Sigmoid colon (tissue), 6 donors: ENCODE measurements at regions not wholly inside any gene's neighbourhood (a gene's known extent, or its start where the extent isn't known, plus 50 kb on each side); places are given as distances from the start of the nearest gene placed in this dataset.
"Not testable (repeated sequence)": the region's sequence is repeated elsewhere in the genome, so short reads cannot be mapped to it uniquely, and the experiment has no call there.

Source experiments
- DNase-seq: peaks from one replicate; pipeline ENCODE4 v3.0.0-alpha.2; 2019
- H3K27ac ChIP-seq, 4 donors: fragments of 200-600 bp; sonication (generic); one replicate each; pipeline ENCODE4 v1.5.1; 2016 to 2019; ENCODE audit warnings: mild to moderate bottlenecking in 1 of 4
- H3K27me3 ChIP-seq, 3 donors: fragments of 200-600 bp; sonication (generic); one replicate each; pipeline ENCODE4 v1.5.1; 2019; ENCODE audit warnings: mild to moderate bottlenecking in 1 of 3
- H3K36me3 ChIP-seq, 4 donors: fragments of 200-600 bp; sonication (generic); one replicate each; pipeline ENCODE4 v1.5.1; 2016 to 2019
- H3K4me1 ChIP-seq, 4 donors: fragments of 200-600 bp; sonication (generic); one replicate each; pipeline ENCODE4 v1.5.1; 2017 to 2019
- H3K4me3 ChIP-seq, 4 donors: fragments of 200-600 bp; sonication (generic); one replicate each; pipeline ENCODE4 v1.5.1; 2017 to 2019; ENCODE audit warnings: mild to moderate bottlenecking in 2 of 4, moderate library complexity in 1 of 4
- H3K9me3 ChIP-seq, 4 donors: fragments of 200-600 bp in 3 of 4; sonication (generic) in 3 of 4; one replicate each; pipeline versions ENCODE4 v1.5.1 to v1.6.1; 2013 to 2019
- CTCF ChIP-seq, 4 experiments: fragments of 450-650 bp in 3 of 4; fragments of 200-600 bp in 1 of 4; IDR thresholded peaks; one replicate each; pipeline ENCODE4 v1.5.1; 2016 to 2019; ENCODE audit warnings: antibody characterized with exemption in 4 of 4, mild to moderate bottlenecking in 3 of 4, moderate library complexity in 2 of 4
- EP300 ChIP-seq, 4 donors: sonication (generic); formaldehyde crosslinking; IDR thresholded peaks; one replicate each; pipeline ENCODE4 v1.6.1; 2017; ENCODE audit warnings: antibody characterized with exemption in 4 of 4
- POLR2A ChIP-seq, 2 donors: fragments of 450-650 bp; IDR thresholded peaks; one replicate each; pipeline ENCODE4 v1.6.1; 2016; ENCODE audit warnings: antibody characterized with exemption in 2 of 2, mild to moderate bottlenecking in 2 of 2, moderate library complexity in 2 of 2
- POLR2AphosphoS5 ChIP-seq, 4 donors: sonication (generic); formaldehyde crosslinking; IDR thresholded peaks; one replicate each; pipeline ENCODE4 v1.6.1; 2017; ENCODE audit warnings: antibody characterized with exemption in 4 of 4
- WGBS, 2 donors: extraction: QIAGEN DNeasy Blood & Tissue Kit; methylation state at CpG; one replicate each; pipeline ENCODE4 v1.1.7; 2013; 5-methylcytosine and 5-hydroxymethylcytosine counted together
- intact Hi-C: fragments of 100-400 bp; cut with DNase I; formaldehyde crosslinking; loops from one replicate; pipeline ENCODE4 v1.15.1; 2023
- donor health status: healthy with polysubstance abuse.
- donor health status: healthy.

- TF ChIP-seq POLR2A (IDR thresholded peaks at IDR 0.05), result no peak
- no peak for TF ChIP-seq EP300 (IDR thresholded peaks at IDR 0.05)
- TF ChIP-seq POLR2AphosphoS5 (IDR thresholded peaks at IDR 0.05), result no peak
- no peak for TF ChIP-seq CTCF (IDR thresholded peaks at IDR 0.05)
- H3K9me3 ChIP-seq, result no peaks in the 10 kb centered on the region
- no peak overlapping the region for H3K4me3 ChIP-seq
- no peak overlapping the region for H3K27ac ChIP-seq
- no peaks in the 10 kb centered on the region for H3K4me1 ChIP-seq
- WGBS, 2 donors, result 89% methylated on average over 4 of the region's 4 CpGs
- no peaks in the 10 kb centered on the region for H3K36me3 ChIP-seq
- no peak for DNase-seq
- intact Hi-C loops, result no loop called here
- H3K27me3 ChIP-seq, result peaks cover 0 to 4% (median 0%) of the 10 kb centered on the region in 3 donors
Measured at GRCh38 chr1:38166461-38166860, 119.9 kb upstream of the POU3F1 start.

- DNase-seq, result no peak
- TF ChIP-seq POLR2AphosphoS5 (IDR thresholded peaks at IDR 0.05) (no peak), CTCF (IDR thresholded peaks at IDR 0.05) (no peak), POLR2A (IDR thresholded peaks at IDR 0.05) (no peak), EP300 (IDR thresholded peaks at IDR 0.05) (no peak)
- Histone ChIP-seq H3K4me3 (no peak overlapping the region), H3K4me1 (no peaks in the 10 kb centered on the region), H3K27me3 (no peaks in the 10 kb centered on the region), H3K27ac (no peak overlapping the region), H3K36me3 (no peaks in the 10 kb centered on the region), H3K9me3 (peaks cover 0 to 7% (median 3%) of the 10 kb centered on the region in 4 donors)
- intact Hi-C loops, result no loop called here
- WGBS, 2 donors, result 72 to 81% methylated on average over 12 of the region's 12 CpGs
Measured at GRCh38 chr1:38153778-38154470, 107.3 kb upstream of the POU3F1 start.

- WGBS, 2 donors, result 43 to 52% methylated on average over 6 of the region's 6 CpGs
- DNase-seq, result no peak
- Histone ChIP-seq H3K27me3 (no peaks in the 10 kb centered on the region), H3K36me3 (no peaks in the 10 kb centered on the region), H3K4me3 (no peak overlapping the region), H3K4me1 (no peaks in the 10 kb centered on the region), H3K9me3 (peaks cover 0 to 7% (median 3%) of the 10 kb centered on the region in 4 donors), H3K27ac (no peak overlapping the region)
- intact Hi-C loops, result no loop called here
- TF ChIP-seq POLR2AphosphoS5 (IDR thresholded peaks at IDR 0.05) (no peak), EP300 (IDR thresholded peaks at IDR 0.05) (no peak)
Measured at GRCh38 chr1:38153066-38153777, 106.6 kb upstream of the POU3F1 start.

GRCh38 chr1:38152351-38153065 is 105.9 kb upstream of the POU3F1 start:
- intact Hi-C loops, result no loop called here
- Histone ChIP-seq H3K27me3 (no peaks in the 10 kb centered on the region), H3K9me3 (peaks cover 0 to 7% (median 3%) of the 10 kb centered on the region in 4 donors), H3K4me3 (no peak overlapping the region), H3K4me1 (no peaks in the 10 kb centered on the region), H3K36me3 (no peaks in the 10 kb centered on the region), H3K27ac (no peak overlapping the region)
- no peak for TF ChIP-seq POLR2A (IDR thresholded peaks at IDR 0.05)
- TF ChIP-seq POLR2AphosphoS5 (IDR thresholded peaks at IDR 0.05), result no peak
- DNase-seq, result no peak
- 92 to 93% methylated on average over 3 of the region's 3 CpGs for WGBS, 2 donors

- Histone ChIP-seq H3K4me3 (no peak overlapping the region), H3K36me3 (no peaks in the 10 kb centered on the region), H3K4me1 (no peaks in the 10 kb centered on the region), H3K9me3 (peaks cover 0 to 7% (median 5%) of the 10 kb centered on the region in 4 donors), H3K27me3 (no peaks in the 10 kb centered on the region), H3K27ac (no peak overlapping the region)
- intact Hi-C loops, result no loop called here
- TF ChIP-seq POLR2AphosphoS5 (IDR thresholded peaks at IDR 0.05), result no peak
- TF ChIP-seq CTCF (IDR thresholded peaks at IDR 0.05), result no peak
- no peak for TF ChIP-seq POLR2A (IDR thresholded peaks at IDR 0.05)
- TF ChIP-seq EP300 (IDR thresholded peaks at IDR 0.05), result no peak
- no peak for DNase-seq
Measured at GRCh38 chr1:38151399-38151798, 104.8 kb upstream of the POU3F1 start.

- H3K4me3 ChIP-seq, intact Hi-C loops, H3K4me1 ChIP-seq, H3K27me3 ChIP-seq, H3K36me3 ChIP-seq, H3K9me3 ChIP-seq, DNase-seq, H3K27ac ChIP-seq: not testable (repeated sequence)
- WGBS, 2 donors, result 74 to 81% methylated on average over 2 of the region's 2 CpGs
Measured at GRCh38 chr1:38146079-38146478, 99.5 kb upstream of the POU3F1 start.
